K562 (cell line): ENCODE measurements at regions not wholly inside any gene's neighbourhood (a gene's known extent, or its start where the extent isn't known, plus 50 kb on each side); places are given as distances from the start of the nearest gene placed in this dataset.

ENCODE experiments used
- ATAC-seq: fragments of 200-7000 bp; cut with Tn5 transposase; 3 replicates; pipeline ENCODE4 v1.9.1; 2020; ENCODE audit warnings: moderate library complexity
- BruUV-seq: library from RNA; stranded (reverse); fragments of 400-500 nt; replicated peaks from 2 replicates; lab custom pipeline; 2021; lab: Mats Ljungman, UMichigan
- CTCF ChIA-PET: fragments of 300-600 bp; formaldehyde crosslinking; extraction: SDS; loops from one replicate; lab custom pipeline; 2021; ENCODE audit warnings: low intra/inter-chr PET ratio; lab: Yijun Ruan, JAX
- POLR2A ChIA-PET: fragments of 300-600, 350-650 bp; sonication (Branson Sonifier 250); formaldehyde crosslinking; extraction: SDS; loops from one replicate; lab custom pipeline; 2021; ENCODE audit warnings: antibody characterized with exemption, inconsistent platforms; lab: Yijun Ruan, JAX
- DNase-seq, 4 experiments: peaks; one replicate each; pipeline versions ENCODE4 v3.0.0 to v3.0.0-alpha.2; 2011 to 2018; ENCODE audit warnings: low spot score in 3 of 4, mixed read lengths in 3 of 4; ENCODE audit errors: extremely low read depth in 1 of 4
- FAIRE-seq: peaks from 2 replicates; lab custom pipeline; 2011; peaks lifted over from hg19 to GRCh38; lab: Jason Lieb, UNC
- H2AFZ ChIP-seq: 2 replicates; pipeline ENCODE4 v1.6.0; 2011; ENCODE audit warnings: low read depth, low read length, control low read depth, inconsistent platforms
- H3K27ac ChIP-seq: fragments of 200-600 bp; 3 replicates; pipeline ENCODE4 v1.8.0; 2011; ENCODE audit warnings: low read depth, mild to moderate bottlenecking, control low read depth, inconsistent platforms, low read length, moderate library complexity, mixed read lengths; ENCODE audit errors: extremely low read depth
- H3K27me3 ChIP-seq, 2 experiments: fragments of 300-600 bp in 1 of 2; 2 replicates in 1 of 2; 3 replicates in 1 of 2; pipeline versions ENCODE4 v1.6.0 to v1.8.0; 2011; ENCODE audit warnings: inconsistent platforms in 2 of 2, low read length in 2 of 2, mild to moderate bottlenecking in 1 of 2, mixed read lengths in 1 of 2, moderate library complexity in 1 of 2; ENCODE audit not compliant: control insufficient read depth in 2 of 2, insufficient read depth in 2 of 2
- H3K36me3 ChIP-seq: fragments of 300-600 bp; 3 replicates; pipeline ENCODE4 v1.8.0; 2011; ENCODE audit warnings: mild to moderate bottlenecking, low read length, inconsistent platforms; ENCODE audit not compliant: control insufficient read depth, insufficient read depth
- H3K4me1 ChIP-seq, 2 experiments: fragments of 200-600 bp in 1 of 2; replicated peaks in 1 of 2; 2 replicates in 1 of 2; 3 replicates in 1 of 2; pipeline versions ENCODE4 v1.5.1 to v1.8.0; 2011; ENCODE audit warnings: inconsistent platforms in 2 of 2, low read length in 2 of 2, mild to moderate bottlenecking in 1 of 2, mixed read lengths in 1 of 2, moderate library complexity in 1 of 2; ENCODE audit not compliant: control insufficient read depth in 2 of 2, insufficient read depth in 2 of 2
- H3K4me2 ChIP-seq: 2 replicates; pipeline ENCODE4 v1.6.1; 2011; ENCODE audit warnings: low read length, control low read depth, inconsistent platforms, mixed read lengths; ENCODE audit not compliant: insufficient read depth
- H3K4me3 ChIP-seq: fragments of 200-600 bp; sonication (generic), shearing (Covaris generic); 2 replicates; pipeline ENCODE4 v1.5.1; 2016; ENCODE audit warnings: control low read depth, inconsistent platforms
- H3K79me2 ChIP-seq: fragments of 200-600 bp; 3 replicates; pipeline ENCODE4 v1.8.0; 2011; ENCODE audit warnings: low read length, inconsistent platforms; ENCODE audit not compliant: control insufficient read depth, insufficient read depth
- H3K9ac ChIP-seq, 2 experiments: 2 replicates each; pipeline versions ENCODE4 v1.6.0 to v1.6.1; 2011; ENCODE audit warnings: low read depth in 2 of 2, low read length in 2 of 2, control low read depth in 1 of 2, inconsistent platforms in 1 of 2, mild to moderate bottlenecking in 1 of 2, mixed read lengths in 1 of 2; ENCODE audit not compliant: insufficient read depth in 1 of 2
- H3K9me1 ChIP-seq: one replicate; pipeline ENCODE4 v1.6.0; 2011; ENCODE audit warnings: inconsistent platforms, mild to moderate bottlenecking, low read length, moderate library complexity; ENCODE audit not compliant: control insufficient read depth, insufficient read depth
- H3K9me3 ChIP-seq: replicated peaks from 2 replicates; pipeline ENCODE4 v1.5.1; 2011; ENCODE audit warnings: low read depth, low read length, inconsistent platforms; ENCODE audit not compliant: control insufficient read depth, insufficient read depth
- H4K20me1 ChIP-seq: replicated peaks from 2 replicates; pipeline ENCODE4 v1.6.1; 2011; ENCODE audit warnings: low read length, inconsistent platforms, mixed read lengths; ENCODE audit not compliant: control insufficient read depth, insufficient read depth
- BCL6 ChIP-seq: fragments of 250-450 bp; sonication (Bioruptor Pico); IDR thresholded peaks from 2 replicates; pipeline ENCODE4 v1.4.0; 2020
- EWSR1 ChIP-seq: fragments of 450-650 bp; IDR thresholded peaks from 2 replicates; pipeline ENCODE4 v1.6.1; 2018; ENCODE audit warnings: borderline replicate concordance, mild to moderate bottlenecking, low read depth, moderate library complexity; ENCODE audit not compliant: partially characterized antibody
- NFIC ChIP-seq: fragments of 450-650 bp; IDR thresholded peaks from 2 replicates; pipeline ENCODE4 v1.6.1; 2017; ENCODE audit warnings: mild to moderate bottlenecking, inconsistent platforms
- SREBF1 ChIP-seq: fragments of 150-350 bp; IDR thresholded peaks from 2 replicates; pipeline ENCODE4 v1.6.1; 2014; ENCODE audit warnings: antibody characterized with exemption, low read depth, low read length, borderline replicate concordance
- TAL1 ChIP-seq: fragments of 450-650 bp; IDR thresholded peaks from 2 replicates; pipeline ENCODE4 v1.6.1; 2016; ENCODE audit warnings: mild to moderate bottlenecking
- XRCC5 ChIP-seq: fragments of 200-400 bp; formaldehyde crosslinking; IDR thresholded peaks from 2 replicates; pipeline ENCODE4 v1.6.1; 2017; ENCODE audit warnings: low read depth, mild to moderate bottlenecking, low read length
- ZNF436 ChIP-seq: fragments of 250-450, 450-650 bp; sonication (Bioruptor Pico); formaldehyde crosslinking; IDR thresholded peaks from 2 replicates; pipeline ENCODE4 v1.7.0; 2020; ENCODE audit warnings: mild to moderate bottlenecking
- WGBS: fragments of 100-300 bp; shearing (Covaris generic); methylation state at CpG from one replicate; pipeline ENCODE4 v1.1.6; 2016; ENCODE audit warnings: low coverage, mixed read lengths; ENCODE audit not compliant: insufficient coverage; ENCODE audit errors: missing lambda C conversion rate; 5-methylcytosine and 5-hydroxymethylcytosine counted together
- in situ Hi-C: fragments of 300-500 bp; cut with MboI; formaldehyde crosslinking; loops from 4 replicates; pipeline ENCODE4 v1.15.0; 2018; ENCODE audit warnings: inconsistent platforms, mixed read lengths
- intact Hi-C: fragments of 100-400 bp; cut with micrococcal nuclease; formaldehyde crosslinking; loops from 2 replicates; pipeline ENCODE4 v1.14.2; 2022
- TF ChIP-seq, protein P1 (sequence below): IDR thresholded peaks from 2 replicates; pipeline ENCODE4 v1.6.1; 2011; ENCODE audit warnings: borderline replicate concordance, low read depth, mild to moderate bottlenecking, moderate library complexity, low read length; ENCODE audit not compliant: insufficient read depth, poor library complexity, severe bottlenecking
- TF ChIP-seq, protein P2 (sequence below): fragments of 200-800 bp; sonication (Bioruptor generic); IDR thresholded peaks from 2 replicates; pipeline ENCODE4 v1.6.1; 2017; ENCODE audit warnings: missing genetic modification characterization, missing compliant biosample characterization
- TF ChIP-seq, protein P3 (sequence below): fragments of 250-450 bp; sonication (Bioruptor Pico); IDR thresholded peaks from 2 replicates; pipeline ENCODE4 v1.5.0; 2021

DNA sequence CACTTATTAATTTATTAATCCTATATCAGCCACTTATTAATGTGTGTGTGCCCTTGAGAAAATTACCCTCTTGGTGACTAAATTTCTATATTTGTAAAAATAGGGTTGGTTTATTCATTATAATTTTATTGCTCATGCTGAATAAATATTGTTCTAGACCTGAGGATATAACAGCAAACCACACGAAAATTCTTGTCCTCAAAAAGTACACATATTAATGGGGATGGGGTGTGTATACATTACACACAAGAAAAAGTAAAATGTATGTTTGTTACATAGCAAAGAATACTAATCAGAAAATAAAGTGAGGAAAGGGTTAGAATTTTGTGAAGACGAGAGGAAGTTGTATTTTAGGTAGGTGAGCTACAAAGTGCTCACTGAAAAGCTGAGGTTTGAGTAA, 1068.9 kb upstream of the RAG2 start:
- H3K4me1 ChIP-seq, result no peaks in the 10 kb centered on the region
- FAIRE-seq (no peak), DNase-seq (no peak)
- 0% methylated on average over 2 of the region's 2 CpGs for WGBS
- CTCF ChIA-PET, result no interaction called here
- no TSS peak for BruUV-seq
- H4K20me1 ChIP-seq, result no peaks in the 10 kb centered on the region
- H3K9me3 ChIP-seq, result no peaks in the 10 kb centered on the region
- no peaks in the 10 kb centered on the region for H3K36me3 ChIP-seq
- H3K4me3 ChIP-seq, result no peak overlapping the region
- H3K9ac ChIP-seq, result no peak overlapping the region
- no peak overlapping the region for H3K4me2 ChIP-seq
- no peak overlapping the region for H3K27ac ChIP-seq
- H3K9me1 ChIP-seq, result no peaks in the 10 kb centered on the region
- TF ChIP-seq ZNF436 (CRISPR knock-in tag) (no peak), XRCC5 (no peak)
- TF ChIP-seq, protein P1, sequence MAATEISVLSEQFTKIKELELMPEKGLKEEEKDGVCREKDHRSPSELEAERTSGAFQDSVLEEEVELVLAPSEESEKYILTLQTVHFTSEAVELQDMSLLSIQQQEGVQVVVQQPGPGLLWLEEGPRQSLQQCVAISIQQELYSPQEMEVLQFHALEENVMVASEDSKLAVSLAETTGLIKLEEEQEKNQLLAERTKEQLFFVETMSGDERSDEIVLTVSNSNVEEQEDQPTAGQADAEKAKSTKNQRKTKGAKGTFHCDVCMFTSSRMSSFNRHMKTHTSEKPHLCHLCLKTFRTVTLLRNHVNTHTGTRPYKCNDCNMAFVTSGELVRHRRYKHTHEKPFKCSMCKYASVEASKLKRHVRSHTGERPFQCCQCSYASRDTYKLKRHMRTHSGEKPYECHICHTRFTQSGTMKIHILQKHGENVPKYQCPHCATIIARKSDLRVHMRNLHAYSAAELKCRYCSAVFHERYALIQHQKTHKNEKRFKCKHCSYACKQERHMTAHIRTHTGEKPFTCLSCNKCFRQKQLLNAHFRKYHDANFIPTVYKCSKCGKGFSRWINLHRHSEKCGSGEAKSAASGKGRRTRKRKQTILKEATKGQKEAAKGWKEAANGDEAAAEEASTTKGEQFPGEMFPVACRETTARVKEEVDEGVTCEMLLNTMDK, result no peak
- TF ChIP-seq, all 486 proteins: peak for 0
- POLR2A ChIA-PET, result no interaction called here
- Histone ChIP-seq H3K27me3 (no peaks in the 10 kb centered on the region), H2AFZ (no peak overlapping the region), H3K79me2 (no peaks in the 10 kb centered on the region)
- in situ Hi-C loops, result no loop called here
- no peak for ATAC-seq
- intact Hi-C loops, result no loop called here

DNA sequence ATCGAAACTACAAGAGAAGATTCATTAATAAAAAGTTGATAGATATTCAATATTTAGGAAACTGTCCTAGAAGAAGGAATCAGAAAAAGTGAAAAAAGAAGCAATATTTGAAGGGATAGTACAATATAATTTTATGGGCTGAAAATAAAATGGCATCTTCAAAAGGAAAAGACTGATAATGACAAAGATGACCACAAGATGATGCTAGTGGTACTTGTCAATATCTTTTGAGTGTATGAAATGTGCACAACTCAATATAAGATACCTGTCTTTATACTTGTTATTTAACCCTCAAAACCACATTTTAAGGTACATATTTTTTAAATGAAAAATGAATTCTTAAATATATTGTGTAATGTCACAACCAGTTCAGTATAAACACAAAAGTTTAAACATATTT, 1059.6 kb upstream of the RAG2 start:
- no peak overlapping the region for H3K27ac ChIP-seq
- DNase-seq, result no peak
- in situ Hi-C loops, result no loop called here
- TF ChIP-seq BCL6 (no peak), SREBF1 (no peak), TAL1 (no peak), EWSR1 (no peak), NFIC (no peak)
- TF ChIP-seq, protein P2, sequence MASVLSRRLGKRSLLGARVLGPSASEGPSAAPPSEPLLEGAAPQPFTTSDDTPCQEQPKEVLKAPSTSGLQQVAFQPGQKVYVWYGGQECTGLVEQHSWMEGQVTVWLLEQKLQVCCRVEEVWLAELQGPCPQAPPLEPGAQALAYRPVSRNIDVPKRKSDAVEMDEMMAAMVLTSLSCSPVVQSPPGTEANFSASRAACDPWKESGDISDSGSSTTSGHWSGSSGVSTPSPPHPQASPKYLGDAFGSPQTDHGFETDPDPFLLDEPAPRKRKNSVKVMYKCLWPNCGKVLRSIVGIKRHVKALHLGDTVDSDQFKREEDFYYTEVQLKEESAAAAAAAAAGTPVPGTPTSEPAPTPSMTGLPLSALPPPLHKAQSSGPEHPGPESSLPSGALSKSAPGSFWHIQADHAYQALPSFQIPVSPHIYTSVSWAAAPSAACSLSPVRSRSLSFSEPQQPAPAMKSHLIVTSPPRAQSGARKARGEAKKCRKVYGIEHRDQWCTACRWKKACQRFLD, result no peak
- TF ChIP-seq, protein P3, sequence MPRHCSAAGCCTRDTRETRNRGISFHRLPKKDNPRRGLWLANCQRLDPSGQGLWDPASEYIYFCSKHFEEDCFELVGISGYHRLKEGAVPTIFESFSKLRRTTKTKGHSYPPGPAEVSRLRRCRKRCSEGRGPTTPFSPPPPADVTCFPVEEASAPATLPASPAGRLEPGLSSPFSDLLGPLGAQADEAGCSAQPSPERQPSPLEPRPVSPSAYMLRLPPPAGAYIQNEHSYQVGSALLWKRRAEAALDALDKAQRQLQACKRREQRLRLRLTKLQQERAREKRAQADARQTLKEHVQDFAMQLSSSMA (CRISPR knock-in tag), result no peak

More for the DNA sequence above, 1059.6 kb upstream of the RAG2 start:
- Histone ChIP-seq H3K4me1 (no peaks in the 10 kb centered on the region), H3K4me2 (no peak overlapping the region), H4K20me1 (no peaks in the 10 kb centered on the region), H3K9ac (no peak overlapping the region), H3K9me1 (no peaks in the 10 kb centered on the region), H3K4me3 (no peak overlapping the region), H3K79me2 (no peaks in the 10 kb centered on the region), H3K36me3 (no peaks in the 10 kb centered on the region), H3K27me3 (no peaks in the 10 kb centered on the region), H3K9me3 (no peaks in the 10 kb centered on the region), H2AFZ (no peak overlapping the region)
- BruUV-seq, result no TSS peak
- intact Hi-C loops, result no loop called here
- ATAC-seq, result no peak
- POLR2A ChIA-PET, result no interaction called here
- CTCF ChIA-PET, result no interaction called here
- no peak for FAIRE-seq
- 10% methylated on average over 1 of the region's 1 CpG for WGBS
